IMR-90 (cell line): ENCODE measurements at regions not wholly inside any gene's neighbourhood (a gene's known extent, or its start where the extent isn't known, plus 50 kb on each side); places are given as distances from the start of the nearest gene placed in this dataset.
"Not testable (repeated sequence)": the region's sequence is repeated elsewhere in the genome, so short reads cannot be mapped to it uniquely, and the experiment has no call there.

Experiments used
- ATAC-seq: fragments of 200-7000 bp; cut with Tn5 transposase; 2 replicates; pipeline ENCODE4 v1.9.1; 2020; ENCODE audit warnings: low read depth, mild to moderate bottlenecking, moderate library complexity
- BruUV-seq: library from RNA; stranded (reverse); fragments of 400-500 nt; replicated peaks from 2 replicates; lab custom pipeline; 2021; lab: Mats Ljungman, UMichigan
- CTCF ChIA-PET: fragments of 300-600 bp; formaldehyde crosslinking; extraction: SDS; loops from one replicate; lab custom pipeline; 2021; ENCODE audit warnings: antibody characterized with exemption; lab: Yijun Ruan, JAX
- POLR2A ChIA-PET: fragments of 300-600 bp; sonication (Branson Sonifier 250); formaldehyde crosslinking; loops from one replicate; lab custom pipeline; 2022; ENCODE audit warnings: antibody characterized with exemption; ENCODE audit not compliant: unreplicated experiment; lab: Charles Lee
- DNase-seq: peaks from one replicate; pipeline ENCODE4 v3.0.0; 2013
- H2AFZ ChIP-seq: replicated peaks from 2 replicates; pipeline ENCODE3; 2013; ENCODE audit warnings: low read length, mild to moderate bottlenecking; ENCODE audit not compliant: poor library complexity
- H2AK5ac ChIP-seq: 2 replicates; pipeline ENCODE4 v1.6.1; 2013; ENCODE audit warnings: low read depth, low read length, inconsistent platforms
- H2AK9ac ChIP-seq: replicated peaks from 2 replicates; pipeline ENCODE3; 2013; ENCODE audit warnings: mild to moderate bottlenecking, low read depth, low read length, moderate library complexity; ENCODE audit not compliant: poor library complexity
- H2BK120ac ChIP-seq: 2 replicates; pipeline ENCODE4 v1.6.1; 2013; ENCODE audit warnings: low read depth, low read length, inconsistent platforms
- H2BK15ac ChIP-seq: 3 replicates; pipeline ENCODE4 v1.6.1; 2013; ENCODE audit warnings: low read depth, low read length, inconsistent platforms
- H2BK20ac ChIP-seq: 2 replicates; pipeline ENCODE4 v1.6.1; 2013; ENCODE audit warnings: low read depth, mild to moderate bottlenecking, inconsistent platforms, low read length, moderate library complexity
- H2BK5ac ChIP-seq: 2 replicates; pipeline ENCODE4 v1.6.1; 2013; ENCODE audit warnings: mild to moderate bottlenecking, low read depth, low read length, inconsistent platforms; ENCODE audit not compliant: poor library complexity, severe bottlenecking
- H3K14ac ChIP-seq: replicated peaks from 2 replicates; pipeline ENCODE4 v1.6.1; 2013; ENCODE audit warnings: low read depth, low read length, inconsistent platforms
- H3K18ac ChIP-seq: 2 replicates; pipeline ENCODE4 v1.6.1; 2013; ENCODE audit warnings: low read depth, low read length, control low read depth
- H3K23ac ChIP-seq: 2 replicates; pipeline ENCODE4 v1.6.1; 2013; ENCODE audit warnings: low read depth, low read length, inconsistent platforms
- H3K27ac ChIP-seq: 2 replicates; pipeline ENCODE4 v1.5.1; 2013; ENCODE audit warnings: mild to moderate bottlenecking, control low read depth, low read length; ENCODE audit not compliant: insufficient read depth
- H3K27me3 ChIP-seq: 2 replicates; pipeline ENCODE4 v1.6.1; 2013; ENCODE audit warnings: low read length; ENCODE audit not compliant: control insufficient read depth, insufficient read depth
- H3K36me3 ChIP-seq: 2 replicates; pipeline ENCODE4 v1.6.1; 2013; ENCODE audit warnings: low read length, mixed read lengths; ENCODE audit not compliant: control insufficient read depth, insufficient read depth
- H3K4ac ChIP-seq: 2 replicates; pipeline ENCODE4 v1.6.1; 2013; ENCODE audit warnings: low read depth, low read length, inconsistent platforms
- H3K4me1 ChIP-seq: 2 replicates; pipeline ENCODE4 v1.6.1; 2013; ENCODE audit warnings: low read length, mixed read lengths; ENCODE audit not compliant: control insufficient read depth, insufficient read depth
- H3K4me2 ChIP-seq: 2 replicates; pipeline ENCODE4 v1.6.1; 2013; ENCODE audit warnings: low read depth, mild to moderate bottlenecking, control low read depth, low read length, moderate library complexity
- H3K4me3 ChIP-seq: 2 replicates; pipeline ENCODE4 v1.5.1; 2013; ENCODE audit warnings: low read depth, mild to moderate bottlenecking, control low read depth, low read length, moderate library complexity; ENCODE audit not compliant: insufficient read depth
- H3K56ac ChIP-seq: 2 replicates; pipeline ENCODE4 v1.6.1; 2013; ENCODE audit warnings: low read length, inconsistent platforms; ENCODE audit not compliant: insufficient read depth; ENCODE audit errors: extremely low read depth
- H3K79me1 ChIP-seq, 2 experiments: 2 replicates each; pipeline ENCODE4 v1.6.1; 2013; ENCODE audit warnings: low read length in 2 of 2, inconsistent platforms in 1 of 2, low read depth in 1 of 2
- H3K9ac ChIP-seq: 2 replicates; pipeline ENCODE4 v1.6.1; 2013; ENCODE audit warnings: low read depth, low read length, control low read depth
- H3K9me1 ChIP-seq: 2 replicates; pipeline ENCODE4 v1.6.1; 2013; ENCODE audit warnings: low read length, inconsistent platforms; ENCODE audit not compliant: insufficient read depth
- H3K9me3 ChIP-seq: 2 replicates; pipeline ENCODE4 v1.6.1; 2013; ENCODE audit warnings: low read length; ENCODE audit not compliant: control insufficient read depth, insufficient read depth
- H4K20me1 ChIP-seq: 2 replicates; pipeline ENCODE4 v1.6.1; 2013; ENCODE audit warnings: low read length, inconsistent platforms; ENCODE audit not compliant: insufficient read depth
- H4K5ac ChIP-seq: 2 replicates; pipeline ENCODE4 v1.6.1; 2013; ENCODE audit warnings: mild to moderate bottlenecking, low read depth, low read length, control low read depth
- H4K8ac ChIP-seq, 2 experiments: 2 replicates each; pipeline ENCODE4 v1.6.1; 2013; ENCODE audit warnings: low read depth in 2 of 2, low read length in 2 of 2, control low read depth in 1 of 2, inconsistent platforms in 1 of 2
- H4K91ac ChIP-seq: 2 replicates; pipeline ENCODE4 v1.6.1; 2013; ENCODE audit warnings: low read depth, low read length, inconsistent platforms; ENCODE audit not compliant: insufficient read depth
- WGBS, 2 experiments: methylation state at CpG; one replicate each; pipeline versions ENCODE4 v1.1.5 to v1.1.7; 2013; ENCODE audit warnings: missing lambda C conversion rate in 2 of 2; ENCODE audit not compliant: insufficient read length in 1 of 2; ENCODE audit errors: extremely low coverage in 2 of 2; 5-methylcytosine and 5-hydroxymethylcytosine counted together
- dilution Hi-C: fragments of 300-500 bp; cut with HindIII; formaldehyde crosslinking; loops from one replicate; pipeline ENCODE4 v1.14.3; 2018; ENCODE audit warnings: low sequenced_read_pairs; ENCODE audit not compliant: unreplicated experiment
- in situ Hi-C: fragments of 300-500 bp; cut with MboI; formaldehyde crosslinking; loops from 3 replicates; pipeline ENCODE4 v1.14.3; 2019; ENCODE audit warnings: low sequenced_read_pairs, inconsistent platforms, mixed read lengths
- intact Hi-C: fragments of 100-400 bp; cut with micrococcal nuclease; formaldehyde crosslinking; loops from 2 replicates; pipeline ENCODE4 v1.10.0; 2022

DNA sequence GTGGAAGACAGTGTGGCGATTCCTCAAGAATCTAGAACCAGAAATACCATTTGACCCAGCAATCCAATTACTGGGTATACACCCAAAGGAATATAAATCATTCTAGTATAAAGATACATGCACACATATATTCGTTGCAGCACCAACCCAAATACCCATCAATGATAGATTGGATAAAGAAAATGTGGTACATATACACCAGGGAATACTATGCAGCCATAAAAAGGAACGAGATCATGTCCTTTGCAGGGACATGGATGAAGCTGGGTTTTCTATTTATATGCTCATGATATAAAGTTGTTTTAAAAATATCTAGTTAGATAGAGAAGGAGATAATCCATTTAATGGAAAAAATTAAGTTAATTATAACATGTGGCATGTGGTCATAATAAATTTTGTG, 186.5 kb downstream of the HS3ST3A1 start:
- H2AK9ac ChIP-seq, ATAC-seq, H3K36me3 ChIP-seq, H3K27ac ChIP-seq, H4K91ac ChIP-seq, H4K5ac ChIP-seq, H3K4me2 ChIP-seq, in situ Hi-C loops, H2AFZ ChIP-seq, H3K79me1 ChIP-seq, dilution Hi-C loops, H3K9ac ChIP-seq, H3K23ac ChIP-seq, CTCF ChIA-PET, H2AK5ac ChIP-seq, H3K4me3 ChIP-seq, H3K14ac ChIP-seq, H4K20me1 ChIP-seq, H2BK20ac ChIP-seq, H3K4ac ChIP-seq, H3K18ac ChIP-seq, H2BK120ac ChIP-seq, H4K8ac ChIP-seq, BruUV-seq, H3K9me3 ChIP-seq, H3K56ac ChIP-seq, H2BK5ac ChIP-seq, DNase-seq, H3K27me3 ChIP-seq, H2BK15ac ChIP-seq: not testable (repeated sequence)
- POLR2A ChIA-PET: interaction anchor here (0.5 to 0.6 kb wide), 2 partner anchors 53 to 290 kb away, joined by 3 to 7 read pairs; no protein-coding TSS in a partner anchor
- intact Hi-C loops: loop anchor here (5.0 kb wide), 1 partner anchor 167 kb away; no protein-coding TSS in a partner anchor
- H3K4me1 ChIP-seq: peaks cover 19% of the 10 kb centered on the region
- WGBS, 2 experiments: no CpG with 5 or more reads among the region's 3 CpGs
- H3K9me1 ChIP-seq: peaks cover 15% of the 10 kb centered on the region
